SK-N-MC (cell line): ENCODE measurements at regions not wholly inside any gene's neighbourhood (a gene's known extent, or its start where the extent isn't known, plus 50 kb on each side); places are given as distances from the start of the nearest gene placed in this dataset.

Experiments
- EZH2 ChIP-seq: fragments of 200-600 bp; sonication (generic); IDR thresholded peaks from one replicate; pipeline ENCODE4 v1.6.1; 2017; ENCODE audit warnings: antibody characterized with exemption
- POLR2AphosphoS5 ChIP-seq: IDR thresholded peaks from 2 replicates; pipeline ENCODE4 v1.6.1; 2012; ENCODE audit warnings: mild to moderate bottlenecking, low read depth, low read length, borderline replicate concordance

DNA sequence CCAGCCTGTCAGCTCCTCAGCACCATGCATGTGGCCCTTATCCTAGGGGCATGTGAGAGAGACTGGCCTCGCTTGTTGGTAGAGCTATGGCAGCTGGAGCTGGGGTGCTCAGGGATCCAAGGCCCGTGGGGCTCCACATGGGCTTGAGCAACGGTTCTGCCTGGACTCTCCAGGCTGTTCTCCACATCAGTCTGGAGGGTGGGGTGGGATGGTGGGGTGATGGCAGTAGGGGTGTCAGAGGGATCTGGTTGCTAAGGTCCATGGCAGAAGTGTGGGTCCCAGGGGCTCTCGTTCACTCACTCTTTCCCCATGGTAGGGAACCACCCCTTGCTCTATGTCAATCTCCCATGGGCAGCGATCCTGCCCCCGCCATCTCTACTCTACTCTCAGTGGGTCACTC, 622.6 kb downstream of the LRFN5 start:
- TF ChIP-seq EZH2 (no peak), POLR2AphosphoS5 (no peak)
